ENCODE measurements at regions not wholly inside any gene's neighbourhood (a gene's known extent, or its start where the extent isn't known, plus 50 kb on each side); places are given as distances from the start of the nearest gene placed in this dataset.
"Not testable (repeated sequence)": the region's sequence is repeated elsewhere in the genome, so short reads cannot be mapped to it uniquely, and the experiment has no call there.

DNA sequence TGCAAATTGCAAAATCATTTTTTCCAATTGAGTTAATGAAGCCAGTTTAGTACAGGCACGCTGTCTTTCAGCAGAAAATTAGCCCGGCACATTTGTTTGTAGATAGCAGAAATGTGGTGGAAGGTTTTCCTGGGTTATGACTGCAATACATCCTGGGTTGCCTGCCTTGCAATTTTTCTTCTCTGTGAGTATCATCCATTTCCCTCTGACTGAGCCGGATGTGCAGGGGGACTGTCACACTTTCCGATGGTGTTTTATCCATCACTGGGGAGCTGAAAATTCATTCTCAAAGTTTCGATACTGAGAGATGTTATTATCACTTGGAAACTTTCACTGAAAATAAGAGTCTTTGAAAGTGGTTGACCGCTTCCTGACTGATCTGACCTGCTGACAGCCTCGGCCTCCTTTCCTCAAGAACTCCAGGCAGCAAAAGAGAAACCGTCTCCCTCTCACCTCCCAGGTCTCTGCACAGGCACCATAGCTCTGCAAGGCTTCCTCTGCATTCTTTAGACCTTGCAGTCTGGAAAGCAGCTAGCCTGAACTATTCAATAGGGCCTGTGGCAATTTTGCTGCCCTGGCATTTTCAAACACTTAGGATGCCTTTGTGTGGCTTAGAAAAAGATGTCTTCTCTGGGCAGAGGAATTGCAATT is 320.8 kb upstream of the NRP1 start:
- no peaks in the 10 kb centered on the region for H3K27me3 ChIP-seq (ENCODE audit: insufficient read depth, insufficient read length)
- no peak overlapping the region for H3K4me3 ChIP-seq (ENCODE audit: insufficient read length, low read depth)
- H3K9ac ChIP-seq (ENCODE audit: insufficient read length, low read depth), result no peak overlapping the region
- TF ChIP-seq ZNF274 (IDR thresholded peaks at IDR 0.05; ENCODE audit: low read depth, low read length), result no peak
- TF ChIP-seq SUZ12 (IDR thresholded peaks at IDR 0.05; ENCODE audit: extremely low read depth, insufficient read depth, insufficient read length), result no peak
- no peak for TF ChIP-seq YY1 (IDR thresholded peaks at IDR 0.05; ENCODE audit: insufficient read depth, insufficient read length)
- no peaks in the 10 kb centered on the region for H3K36me3 ChIP-seq (ENCODE audit: insufficient read depth, insufficient read length, low read length)
- peaks cover 14% of the 10 kb centered on the region for H3K9me3 ChIP-seq (ENCODE audit: insufficient read depth, low read length)
- DNase-seq (ENCODE audit: low read depth, low spot score), result no peak
- no peaks in the 10 kb centered on the region for H3K4me1 ChIP-seq (ENCODE audit: insufficient read depth, insufficient read length)

DNA sequence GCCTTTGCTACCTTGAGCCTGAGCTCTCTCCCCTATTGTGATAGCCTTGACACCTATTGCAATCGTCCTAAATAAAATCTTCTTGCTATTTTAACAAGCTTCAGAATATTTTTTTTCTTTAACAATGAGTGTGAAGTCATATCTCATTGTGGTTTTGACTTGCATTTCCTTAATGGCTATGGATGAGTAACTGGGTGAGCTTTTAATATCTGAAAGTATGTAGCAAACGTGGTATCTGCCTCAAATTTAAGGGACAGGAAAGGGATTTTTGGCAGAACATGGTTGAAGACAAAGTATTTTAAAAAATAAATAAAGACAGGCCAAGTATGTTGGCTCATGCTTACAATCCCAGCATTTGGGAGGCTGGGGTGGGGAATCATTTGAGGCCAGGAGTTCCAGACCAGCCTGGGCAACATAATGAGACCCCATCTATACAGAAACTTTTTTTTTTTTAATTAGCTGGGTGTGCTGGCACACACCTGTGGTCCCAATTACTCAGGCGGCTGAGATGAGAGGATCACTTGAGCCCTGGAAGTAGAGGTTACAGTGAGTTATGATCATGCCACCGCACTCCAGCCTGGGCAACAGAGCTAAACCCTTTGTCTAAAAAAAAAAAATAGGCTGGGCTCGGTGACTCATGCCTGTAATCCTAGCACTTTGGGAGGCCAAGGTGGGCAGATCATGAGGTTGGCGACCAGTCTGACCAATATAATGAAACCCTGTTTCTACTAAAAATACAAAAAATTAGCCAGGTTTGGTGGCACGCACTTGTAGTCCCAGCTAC is 319.3 kb upstream of the NRP1 start:
- H3K9me3 ChIP-seq (ENCODE audit: insufficient read depth, low read length), result peaks cover 14% of the 10 kb centered on the region
- TF ChIP-seq YY1 (IDR thresholded peaks at IDR 0.05; ENCODE audit: insufficient read depth, insufficient read length) (no peak), SUZ12 (IDR thresholded peaks at IDR 0.05; ENCODE audit: extremely low read depth, insufficient read depth, insufficient read length) (no peak), ZNF274 (IDR thresholded peaks at IDR 0.05; ENCODE audit: low read depth, low read length) (no peak)
- H3K4me3 ChIP-seq (ENCODE audit: insufficient read length, low read depth), result no peak overlapping the region
- no peaks in the 10 kb centered on the region for H3K27me3 ChIP-seq (ENCODE audit: insufficient read depth, insufficient read length)
- no peak overlapping the region for H3K9ac ChIP-seq (ENCODE audit: insufficient read length, low read depth)
- H3K4me1 ChIP-seq (ENCODE audit: insufficient read depth, insufficient read length), result no peaks in the 10 kb centered on the region
- H3K36me3 ChIP-seq (ENCODE audit: insufficient read depth, insufficient read length, low read length), result no peaks in the 10 kb centered on the region
- DNase-seq (ENCODE audit: low read depth, low spot score), result no peak

DNA sequence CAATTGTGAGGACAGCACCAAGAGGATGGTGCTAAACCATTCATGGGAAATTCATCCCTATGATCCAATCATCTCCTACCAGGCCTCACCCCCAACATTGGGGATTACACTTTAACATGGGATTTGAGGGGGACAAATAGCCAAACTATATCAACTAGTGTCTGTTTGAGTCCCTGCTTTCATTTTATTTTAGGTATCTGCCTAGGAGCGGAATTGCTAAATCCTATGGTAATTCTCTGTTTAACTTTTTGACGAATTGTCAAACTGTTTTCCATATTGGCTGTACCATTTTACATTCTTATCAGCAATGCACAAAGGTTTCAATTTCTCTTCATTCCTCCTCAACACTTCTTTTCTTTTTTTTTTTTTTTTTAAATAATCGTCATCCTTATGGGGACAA is 318.4 kb upstream of the NRP1 start:
- TF ChIP-seq SUZ12 (IDR thresholded peaks at IDR 0.05; ENCODE audit: extremely low read depth, insufficient read depth, insufficient read length), result no peak
- no peak for TF ChIP-seq ZNF274 (IDR thresholded peaks at IDR 0.05; ENCODE audit: low read depth, low read length)
- TF ChIP-seq YY1 (IDR thresholded peaks at IDR 0.05; ENCODE audit: insufficient read depth, insufficient read length), result no peak
- no peak for DNase-seq (ENCODE audit: low read depth, low spot score)

DNA sequence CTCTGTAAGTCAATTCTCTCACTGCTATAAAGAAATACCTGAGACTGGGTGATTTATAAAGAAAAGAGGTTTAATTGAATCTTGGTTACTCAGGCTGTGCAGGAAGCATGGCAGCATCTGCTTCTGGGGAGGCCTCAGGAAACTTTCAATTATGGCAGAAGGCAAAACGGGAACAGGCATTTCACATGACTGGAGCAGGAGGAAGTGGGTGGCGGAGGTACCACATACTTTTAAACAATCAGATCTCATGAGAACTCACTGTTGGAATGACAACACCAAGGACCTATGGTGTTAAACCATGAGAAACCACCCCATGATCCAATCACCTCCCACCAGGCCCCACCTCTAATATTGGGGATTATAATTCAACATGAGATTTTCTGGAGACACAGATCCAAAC is 315.7 kb upstream of the NRP1 start:
- not testable (repeated sequence) for H3K4me1 ChIP-seq (ENCODE audit: insufficient read depth, insufficient read length); DNase-seq (ENCODE audit: low read depth, low spot score); H3K9ac ChIP-seq (ENCODE audit: insufficient read length, low read depth); H3K36me3 ChIP-seq (ENCODE audit: insufficient read depth, insufficient read length, low read length); H3K27me3 ChIP-seq (ENCODE audit: insufficient read depth, insufficient read length); H3K4me3 ChIP-seq (ENCODE audit: insufficient read length, low read depth)
- peaks cover 14% of the 10 kb centered on the region for H3K9me3 ChIP-seq (ENCODE audit: insufficient read depth, low read length)

More for the DNA sequence above, 318.4 kb upstream of the NRP1 start:
- Histone ChIP-seq H3K4me1 (ENCODE audit: insufficient read depth, insufficient read length) (no peaks in the 10 kb centered on the region), H3K9ac (ENCODE audit: insufficient read length, low read depth) (no peak overlapping the region), H3K27me3 (ENCODE audit: insufficient read depth, insufficient read length) (no peaks in the 10 kb centered on the region), H3K9me3 (ENCODE audit: insufficient read depth, low read length) (peaks cover 14% of the 10 kb centered on the region), H3K4me3 (ENCODE audit: insufficient read length, low read depth) (no peak overlapping the region), H3K36me3 (ENCODE audit: insufficient read depth, insufficient read length, low read length) (no peaks in the 10 kb centered on the region)

DNA sequence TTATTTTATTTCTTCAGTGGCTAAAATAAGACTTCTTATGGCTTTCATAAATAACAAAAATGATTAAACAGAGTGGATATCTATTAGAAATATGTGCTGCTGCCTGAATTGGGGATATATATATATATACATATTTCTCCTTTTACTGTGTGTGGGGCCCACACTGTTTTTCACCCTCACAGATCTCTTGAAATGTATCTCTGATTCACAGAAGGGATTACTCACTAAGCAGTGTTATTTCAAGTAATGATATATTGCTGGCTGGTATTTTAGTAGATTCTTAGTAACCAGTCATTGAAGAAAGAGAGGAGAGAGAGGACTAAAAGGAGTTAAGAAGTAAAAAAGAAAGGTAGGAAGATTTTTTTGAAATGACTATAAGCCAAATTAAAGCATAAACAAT is 308.6 kb upstream of the NRP1 start:
- H3K36me3 ChIP-seq (ENCODE audit: insufficient read depth, insufficient read length, low read length), result no peaks in the 10 kb centered on the region
- H3K9me3 ChIP-seq (ENCODE audit: insufficient read depth, low read length), result no peaks in the 10 kb centered on the region
- H3K4me1 ChIP-seq (ENCODE audit: insufficient read depth, insufficient read length), result no peaks in the 10 kb centered on the region
- no peak for DNase-seq (ENCODE audit: low read depth, low spot score)
- TF ChIP-seq SUZ12 (IDR thresholded peaks at IDR 0.05; ENCODE audit: extremely low read depth, insufficient read depth, insufficient read length), result no peak
- no peak for TF ChIP-seq YY1 (IDR thresholded peaks at IDR 0.05; ENCODE audit: insufficient read depth, insufficient read length)
- TF ChIP-seq ZNF274 (IDR thresholded peaks at IDR 0.05; ENCODE audit: low read depth, low read length), result no peak
- no peak overlapping the region for H3K4me3 ChIP-seq (ENCODE audit: insufficient read length, low read depth)
- H3K9ac ChIP-seq (ENCODE audit: insufficient read length, low read depth), result no peak overlapping the region
- H3K27me3 ChIP-seq (ENCODE audit: insufficient read depth, insufficient read length), result no peaks in the 10 kb centered on the region

DNA sequence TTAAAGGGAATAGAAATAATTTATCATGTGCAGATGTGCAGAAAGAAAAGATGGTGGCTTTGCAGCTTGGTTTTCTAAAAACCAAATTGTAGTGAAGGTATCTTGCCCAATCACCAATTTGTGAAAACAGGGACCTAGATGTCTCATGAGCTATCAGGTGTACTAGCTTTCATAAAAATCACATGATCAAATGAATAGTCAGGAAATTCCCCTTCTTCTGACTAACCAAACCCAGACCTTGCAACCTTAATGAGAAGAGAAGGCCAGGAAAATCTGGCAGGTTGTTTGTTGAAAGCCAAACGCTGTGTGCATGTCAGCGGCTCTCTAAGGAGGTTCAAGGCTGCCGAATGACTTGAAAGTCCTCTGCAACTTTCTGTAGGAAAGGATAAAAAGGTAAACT is 304.4 kb upstream of the NRP1 start:
- no peaks in the 10 kb centered on the region for H3K36me3 ChIP-seq (ENCODE audit: insufficient read depth, insufficient read length, low read length)
- no peaks in the 10 kb centered on the region for H3K9me3 ChIP-seq (ENCODE audit: insufficient read depth, low read length)
- no peak overlapping the region for H3K4me3 ChIP-seq (ENCODE audit: insufficient read length, low read depth)
- no peaks in the 10 kb centered on the region for H3K4me1 ChIP-seq (ENCODE audit: insufficient read depth, insufficient read length)
- DNase-seq (ENCODE audit: low read depth, low spot score), result no peak
- TF ChIP-seq YY1 (IDR thresholded peaks at IDR 0.05; ENCODE audit: insufficient read depth, insufficient read length) (no peak), SUZ12 (IDR thresholded peaks at IDR 0.05; ENCODE audit: extremely low read depth, insufficient read depth, insufficient read length) (no peak), ZNF274 (IDR thresholded peaks at IDR 0.05; ENCODE audit: low read depth, low read length) (no peak)
- no peaks in the 10 kb centered on the region for H3K27me3 ChIP-seq (ENCODE audit: insufficient read depth, insufficient read length)
- H3K9ac ChIP-seq (ENCODE audit: insufficient read length, low read depth), result no peak overlapping the region

DNA sequence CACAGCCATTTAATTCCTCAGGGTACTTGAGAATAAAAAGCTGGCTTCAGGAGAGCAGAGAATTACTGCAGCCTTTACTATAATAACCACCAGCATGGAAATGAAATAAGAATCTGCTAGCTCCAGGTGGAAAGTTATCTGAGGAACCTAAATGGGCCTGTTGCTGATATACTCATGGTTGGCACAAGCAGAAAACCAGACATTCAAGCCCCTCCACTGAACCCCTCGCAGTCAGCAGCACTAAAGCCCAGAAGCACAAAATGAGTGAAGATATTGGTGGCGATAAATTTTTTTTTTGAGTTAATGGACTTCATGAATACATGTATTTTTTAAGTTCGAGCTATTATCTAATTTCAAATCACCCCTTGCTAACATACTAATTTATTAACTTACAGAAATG is 303.9 kb upstream of the NRP1 start:
- no peaks in the 10 kb centered on the region for H3K36me3 ChIP-seq (ENCODE audit: insufficient read depth, insufficient read length, low read length)
- H3K9me3 ChIP-seq (ENCODE audit: insufficient read depth, low read length), result no peaks in the 10 kb centered on the region
- no peaks in the 10 kb centered on the region for H3K4me1 ChIP-seq (ENCODE audit: insufficient read depth, insufficient read length)
- TF ChIP-seq SUZ12 (IDR thresholded peaks at IDR 0.05; ENCODE audit: extremely low read depth, insufficient read depth, insufficient read length) (no peak), YY1 (IDR thresholded peaks at IDR 0.05; ENCODE audit: insufficient read depth, insufficient read length) (no peak), ZNF274 (IDR thresholded peaks at IDR 0.05; ENCODE audit: low read depth, low read length) (no peak)
- no peaks in the 10 kb centered on the region for H3K27me3 ChIP-seq (ENCODE audit: insufficient read depth, insufficient read length)
- no peak overlapping the region for H3K4me3 ChIP-seq (ENCODE audit: insufficient read length, low read depth)
- no peak overlapping the region for H3K9ac ChIP-seq (ENCODE audit: insufficient read length, low read depth)
- no peak for DNase-seq (ENCODE audit: low read depth, low spot score)

Data from NT2/D1 (cell line).